Esophagus squamous epithelium (tissue), 4 donors: ENCODE measurements at regions not wholly inside any gene's neighbourhood (a gene's known extent, or its start where the extent isn't known, plus 50 kb on each side); places are given as distances from the start of the nearest gene placed in this dataset.
"Not testable (repeated sequence)": the region's sequence is repeated elsewhere in the genome, so short reads cannot be mapped to it uniquely, and the experiment has no call there.

ENCODE experiments used
- POLR2A ChIP-seq, 4 donors: fragments of 450-650 bp; IDR thresholded peaks; one replicate each; pipeline ENCODE4 v1.6.1; 2017; ENCODE audit warnings: antibody characterized with exemption in 4 of 4, mild to moderate bottlenecking in 4 of 4, moderate library complexity in 3 of 4
- TF ChIP-seq, protein P1 (sequence below), 6 experiments: fragments of 450-650 bp in 4 of 6; fragments of 200-600 bp in 2 of 6; sonication (generic) in 2 of 6; IDR thresholded peaks; one replicate each; pipeline ENCODE4 v1.5.1; 2016 to 2019; ENCODE audit warnings: antibody characterized with exemption in 6 of 6, mild to moderate bottlenecking in 4 of 6, moderate library complexity in 4 of 6

- TF ChIP-seq POLR2A (IDR thresholded peaks at IDR 0.05): not testable (repeated sequence)
- TF ChIP-seq, protein P1, sequence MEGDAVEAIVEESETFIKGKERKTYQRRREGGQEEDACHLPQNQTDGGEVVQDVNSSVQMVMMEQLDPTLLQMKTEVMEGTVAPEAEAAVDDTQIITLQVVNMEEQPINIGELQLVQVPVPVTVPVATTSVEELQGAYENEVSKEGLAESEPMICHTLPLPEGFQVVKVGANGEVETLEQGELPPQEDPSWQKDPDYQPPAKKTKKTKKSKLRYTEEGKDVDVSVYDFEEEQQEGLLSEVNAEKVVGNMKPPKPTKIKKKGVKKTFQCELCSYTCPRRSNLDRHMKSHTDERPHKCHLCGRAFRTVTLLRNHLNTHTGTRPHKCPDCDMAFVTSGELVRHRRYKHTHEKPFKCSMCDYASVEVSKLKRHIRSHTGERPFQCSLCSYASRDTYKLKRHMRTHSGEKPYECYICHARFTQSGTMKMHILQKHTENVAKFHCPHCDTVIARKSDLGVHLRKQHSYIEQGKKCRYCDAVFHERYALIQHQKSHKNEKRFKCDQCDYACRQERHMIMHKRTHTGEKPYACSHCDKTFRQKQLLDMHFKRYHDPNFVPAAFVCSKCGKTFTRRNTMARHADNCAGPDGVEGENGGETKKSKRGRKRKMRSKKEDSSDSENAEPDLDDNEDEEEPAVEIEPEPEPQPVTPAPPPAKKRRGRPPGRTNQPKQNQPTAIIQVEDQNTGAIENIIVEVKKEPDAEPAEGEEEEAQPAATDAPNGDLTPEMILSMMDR (IDR thresholded peaks at IDR 0.05): not testable (repeated sequence)
Observed at GRCh38 chr6:121636217-121636616, 200.8 kb downstream of the GJA1 start.
